RPMI8226 (cell line): ENCODE measurements at regions not wholly inside any gene's neighbourhood (a gene's known extent, or its start where the extent isn't known, plus 50 kb on each side); places are given as distances from the start of the nearest gene placed in this dataset.

ENCODE experiments used
- DNase-seq: peaks from one replicate; pipeline ENCODE4 v3.0.0-alpha.2; 2015

DNA sequence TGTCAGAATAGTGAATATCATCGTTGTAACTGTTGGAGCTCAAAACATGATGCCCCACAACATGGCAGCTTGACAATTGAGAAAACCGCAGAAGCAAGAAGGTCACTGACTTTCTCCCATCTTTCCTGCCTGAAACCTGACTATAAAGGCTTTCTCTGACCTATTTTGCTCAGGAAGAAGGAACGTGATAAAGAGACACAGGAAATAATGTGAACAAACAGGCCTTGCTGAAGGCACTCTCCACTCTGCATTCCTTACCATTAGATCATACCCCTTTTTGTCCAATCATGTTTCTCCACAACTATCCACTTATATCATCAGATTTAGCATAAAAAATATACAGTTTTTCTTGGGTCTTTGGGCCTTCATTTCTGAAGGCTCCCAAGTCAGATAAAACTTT lies 916.8 kb downstream of the METTL15 start:
- no peak for DNase-seq

DNA sequence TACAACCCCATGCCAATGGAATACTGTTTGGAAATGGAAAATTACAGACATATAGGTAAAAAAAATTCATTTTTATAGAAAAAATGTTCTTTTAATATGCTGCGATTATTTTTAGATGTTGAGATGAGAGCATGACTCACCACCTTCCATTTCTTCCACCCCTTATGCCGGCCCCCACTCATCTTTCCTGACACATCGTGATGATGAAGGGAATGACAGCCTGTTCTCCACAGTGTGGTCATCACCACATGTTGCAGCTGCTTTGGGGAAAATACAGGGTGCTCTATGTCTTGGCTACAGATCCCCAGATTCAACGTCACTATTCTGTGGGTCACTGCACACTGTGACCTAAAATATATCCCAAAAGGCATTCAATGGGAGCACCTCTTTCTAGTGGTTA lies 916.2 kb downstream of the METTL15 start:
- no peak for DNase-seq

DNA sequence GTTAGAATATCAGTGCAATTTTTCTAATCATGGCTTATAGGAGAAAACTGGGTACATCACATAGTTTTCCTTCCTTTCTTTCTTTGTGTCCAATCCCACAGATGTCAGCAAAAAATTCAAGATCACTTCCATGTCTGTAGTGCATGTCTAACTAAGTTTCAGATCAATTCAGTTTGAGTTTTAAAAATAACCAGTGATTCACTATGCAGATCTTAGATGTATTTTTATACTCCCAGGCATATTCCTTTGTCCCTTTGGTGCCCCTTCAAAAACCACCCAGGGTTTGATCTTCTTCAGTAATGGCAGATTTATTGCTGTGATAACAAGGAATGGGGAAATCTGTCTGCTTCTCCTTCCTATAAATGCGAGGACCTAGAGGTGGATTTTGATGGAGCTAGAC lies 915.6 kb downstream of the METTL15 start:
- no peak for DNase-seq

DNA sequence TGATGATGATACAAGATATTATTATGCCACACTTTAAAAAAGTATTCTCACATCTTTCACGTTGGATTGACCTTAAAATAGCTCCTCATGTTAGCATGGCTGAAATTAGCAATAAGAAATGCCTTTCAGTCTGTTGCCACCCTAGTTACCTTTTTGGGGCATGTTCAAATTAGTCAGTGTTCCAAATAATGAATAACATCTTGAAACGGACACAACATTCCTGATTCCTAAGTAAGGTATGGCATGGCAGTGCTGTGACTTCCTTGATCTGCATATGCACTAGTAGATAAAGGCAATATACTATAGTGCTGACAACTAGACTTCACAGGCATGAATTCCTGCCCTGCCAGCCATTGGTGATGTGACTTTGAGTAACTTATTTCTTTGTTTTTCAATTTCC lies 914.5 kb downstream of the METTL15 start:
- DNase-seq: no peak

DNA sequence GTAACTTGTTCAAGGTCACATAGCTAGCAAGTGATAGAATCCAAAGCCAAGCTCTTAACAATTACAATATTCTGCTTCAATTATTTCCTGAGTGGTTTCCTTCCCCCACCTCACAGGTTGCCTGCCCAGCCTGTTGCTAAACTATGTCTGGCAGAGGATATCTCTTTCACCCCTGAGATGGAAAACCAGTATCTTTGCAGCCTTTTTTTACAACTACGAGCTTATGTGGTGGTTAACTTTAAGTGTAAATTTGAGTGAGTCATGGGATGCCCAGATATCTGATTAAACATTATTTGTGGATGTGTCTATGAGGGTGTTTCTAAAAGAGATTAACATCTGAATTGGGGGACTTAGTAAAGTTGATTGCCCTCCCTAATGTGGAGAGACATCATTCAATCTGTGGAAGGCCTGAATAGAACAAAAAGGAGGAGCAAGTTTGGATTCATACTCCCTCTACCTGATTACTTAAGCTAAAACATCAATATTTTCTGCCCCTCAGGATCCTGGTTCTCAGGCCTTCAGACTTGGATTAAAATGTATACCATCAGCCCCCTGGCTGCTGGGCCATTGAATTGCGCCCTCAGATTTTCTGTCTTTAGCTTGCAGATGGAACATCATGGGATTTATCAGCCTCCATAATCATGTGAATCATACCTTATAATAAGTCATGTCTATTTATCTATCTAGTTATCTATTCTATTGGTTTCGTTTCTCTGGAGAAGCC lies 911.9 kb downstream of the METTL15 start:
- no peak for DNase-seq

DNA sequence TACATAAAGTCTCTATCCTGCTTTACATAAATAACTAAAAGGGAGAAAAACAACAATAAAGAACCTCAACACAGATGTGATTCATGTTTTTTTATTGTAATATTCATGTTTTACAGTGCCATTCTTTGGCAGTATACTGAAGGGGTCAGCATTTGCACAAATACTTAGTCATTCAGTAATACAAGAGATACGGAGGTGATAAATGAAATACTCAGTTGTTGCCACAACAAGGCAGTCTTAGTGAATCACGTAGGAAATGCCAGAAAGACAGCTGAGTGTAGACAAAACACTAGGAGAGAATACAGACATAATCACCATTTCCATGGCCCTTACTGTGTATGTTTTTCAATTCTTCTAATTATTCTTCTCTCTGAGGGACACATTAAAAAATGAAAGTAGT lies 910.4 kb downstream of the METTL15 start:
- no peak for DNase-seq

DNA sequence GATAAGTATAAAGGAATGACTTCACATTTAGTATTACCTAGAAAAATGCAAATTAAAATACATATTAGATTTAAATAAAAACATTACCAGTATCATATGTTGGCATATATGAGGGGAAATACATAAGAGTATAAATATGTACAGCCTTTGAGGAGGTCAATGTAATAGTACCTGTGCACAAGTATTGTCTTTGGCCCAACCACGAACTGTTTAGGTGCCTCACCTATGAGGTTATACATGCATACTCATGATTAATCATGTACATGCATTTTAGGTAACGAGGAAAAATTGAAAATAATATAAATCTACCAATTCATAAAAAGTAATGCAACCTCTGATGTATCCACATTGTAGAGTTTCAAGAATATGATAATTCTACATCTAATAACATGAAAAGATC lies 909.8 kb downstream of the METTL15 start:
- DNase-seq: no peak

DNA sequence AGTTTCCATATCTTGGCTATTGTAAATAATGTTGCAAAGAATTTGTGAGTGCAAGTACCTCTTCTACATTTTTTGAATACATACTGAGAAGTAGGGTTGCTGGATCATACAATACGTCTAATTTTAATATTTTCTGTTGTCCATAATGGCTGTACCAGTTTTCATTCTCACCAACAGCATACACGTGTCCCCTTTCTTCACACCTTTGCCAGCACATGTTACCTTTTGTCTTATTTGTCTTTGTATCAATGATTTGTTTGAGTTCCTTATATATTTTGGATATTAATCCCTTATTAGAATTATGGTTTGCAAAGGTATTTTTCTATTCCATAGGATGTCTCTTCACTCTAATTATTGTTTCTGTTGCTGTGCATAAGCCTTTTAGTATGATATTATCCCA lies 904.3 kb downstream of the METTL15 start:
- DNase-seq: no peak

DNA sequence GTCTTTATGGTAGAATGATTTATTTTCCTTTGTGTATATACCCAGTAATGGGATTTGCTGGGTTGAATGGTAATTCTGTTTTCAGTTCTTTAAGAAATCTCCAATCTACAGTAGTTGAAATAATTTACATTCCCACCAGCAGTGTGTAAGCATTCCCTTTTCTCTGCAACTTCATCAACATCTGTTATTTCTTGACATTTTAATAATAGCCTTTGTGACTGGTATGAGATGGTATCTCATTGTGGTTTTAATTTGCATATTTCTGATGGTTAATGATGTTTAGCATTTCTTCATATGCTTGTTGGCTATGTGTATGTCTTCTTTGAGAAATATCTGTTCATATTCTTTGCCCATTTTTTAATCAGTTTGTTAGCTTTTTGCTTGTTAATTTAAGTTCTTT lies 901.2 kb downstream of the METTL15 start:
- DNase-seq: no peak

DNA sequence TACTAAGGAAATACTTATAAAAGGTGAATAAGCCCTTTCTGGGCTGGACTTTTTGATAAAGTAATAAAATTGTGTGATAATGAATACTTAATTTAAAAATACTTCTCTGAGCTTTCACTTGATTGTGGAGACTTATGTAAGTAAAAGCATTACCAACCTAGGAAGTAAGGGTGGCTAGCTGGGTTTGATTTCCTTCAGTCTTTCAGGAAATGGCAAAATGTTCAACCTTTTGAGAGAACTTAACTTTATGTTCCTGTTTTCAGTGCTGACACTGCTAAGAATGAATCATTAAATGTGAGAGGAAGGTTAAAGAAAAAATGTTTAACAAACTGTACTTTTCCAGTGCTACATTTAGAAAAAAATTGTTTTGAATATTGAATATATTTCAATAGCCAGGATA lies 900.3 kb downstream of the METTL15 start:
- no peak for DNase-seq

DNA sequence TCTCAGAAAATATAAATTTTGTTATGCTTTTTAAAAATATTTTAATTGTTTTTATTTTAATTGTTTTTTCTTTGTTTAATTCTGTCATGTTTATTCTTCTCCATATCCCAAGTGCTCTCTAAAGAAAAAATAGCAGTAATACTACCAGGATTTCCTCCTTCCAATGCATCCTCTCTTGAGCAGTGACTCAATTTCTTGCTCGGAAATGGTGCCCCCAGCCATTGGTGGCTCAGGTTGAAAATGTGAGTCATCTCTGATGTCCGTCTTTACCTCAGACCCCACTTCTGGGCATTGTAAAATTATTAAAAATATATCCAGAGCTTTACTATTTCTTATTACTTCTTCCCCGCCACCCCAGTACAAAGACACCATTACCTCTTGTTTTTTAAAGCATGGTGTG lies 898.5 kb downstream of the METTL15 start:
- DNase-seq: no peak

DNA sequence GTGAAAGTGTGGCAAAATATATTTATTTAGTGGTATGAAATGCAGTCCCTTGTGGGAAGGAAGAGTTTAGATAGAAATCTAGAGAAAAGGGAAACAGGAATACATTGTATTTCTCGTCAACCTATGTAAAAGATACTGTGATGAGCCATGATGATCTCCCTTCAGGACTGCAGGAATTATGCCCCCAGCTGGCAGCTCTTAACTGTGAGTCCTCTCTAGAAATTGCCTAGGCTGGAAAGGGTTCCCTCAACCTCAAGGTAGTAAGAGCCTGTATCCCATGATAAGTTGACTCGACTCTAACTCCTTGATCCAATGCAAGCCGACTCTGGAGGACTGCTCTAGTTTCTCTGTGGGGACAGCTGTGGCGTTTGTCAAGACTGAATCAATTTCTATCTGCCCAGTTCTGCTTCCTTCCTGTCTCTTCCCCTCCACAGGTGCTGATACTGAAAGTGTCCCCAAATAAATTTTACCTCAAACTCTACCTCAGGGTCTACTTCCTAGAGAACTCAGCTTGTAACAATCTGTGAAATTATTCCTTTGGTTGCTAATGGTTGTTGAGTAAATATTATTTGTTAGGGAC lies 897.3 kb downstream of the METTL15 start:
- DNase-seq: no peak

DNA sequence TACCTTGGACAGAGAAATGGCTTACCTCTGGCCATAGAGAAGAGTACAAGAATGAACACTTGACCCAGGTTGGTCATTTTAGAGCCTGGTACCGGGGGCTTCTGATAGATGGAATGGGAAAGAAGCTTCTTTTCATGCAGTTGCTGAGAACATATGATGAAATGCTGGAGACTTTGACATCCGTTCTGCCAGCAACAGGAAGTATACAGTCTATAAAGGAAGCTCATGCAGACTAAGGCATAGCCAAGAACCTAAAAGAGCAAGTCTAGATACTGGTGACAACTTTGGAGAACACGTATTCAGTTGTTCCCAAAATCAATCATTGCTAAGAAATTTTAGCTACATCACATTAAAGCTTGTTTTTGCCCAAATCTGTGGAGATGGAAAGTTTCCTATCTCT lies 894.6 kb downstream of the METTL15 start:
- DNase-seq: no peak

DNA sequence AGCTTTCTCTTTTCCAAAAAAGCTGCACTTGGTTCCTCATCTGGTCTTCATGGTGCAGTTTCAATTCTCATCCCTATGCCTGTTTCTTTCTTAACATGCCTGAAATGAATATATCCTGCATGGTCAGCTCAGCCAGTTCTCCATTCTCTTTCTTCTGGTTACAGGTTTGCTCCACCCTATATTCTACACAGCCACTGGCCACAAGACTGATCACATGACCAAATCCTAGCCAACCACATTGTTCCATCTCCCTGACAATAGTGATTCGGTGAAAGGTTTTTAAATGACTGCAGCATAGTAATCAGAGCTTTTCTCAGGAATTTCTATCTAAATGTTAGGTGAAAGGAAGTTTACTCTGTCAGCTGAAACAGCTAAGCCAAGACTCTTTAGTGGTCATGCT lies 891.4 kb downstream of the METTL15 start:
- DNase-seq: no peak

DNA sequence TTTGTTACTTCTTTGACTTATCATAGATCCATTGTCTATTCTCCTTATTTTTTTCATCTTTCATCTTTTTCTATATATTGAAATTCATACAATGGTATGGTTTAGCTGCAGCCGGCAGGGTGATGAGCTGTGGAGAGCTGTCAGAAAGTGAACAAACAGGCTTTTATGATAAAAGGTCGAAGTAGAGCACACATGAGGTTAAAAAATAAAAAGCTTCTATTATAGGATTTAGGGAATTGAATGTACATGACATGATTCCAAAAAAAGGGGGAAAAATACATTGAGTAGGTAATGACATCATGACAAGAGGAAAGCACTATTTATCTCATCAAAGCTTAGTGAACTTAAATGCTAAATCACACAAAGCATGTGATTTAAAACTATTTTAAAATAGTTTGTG lies 884.8 kb downstream of the METTL15 start:
- no peak for DNase-seq

DNA sequence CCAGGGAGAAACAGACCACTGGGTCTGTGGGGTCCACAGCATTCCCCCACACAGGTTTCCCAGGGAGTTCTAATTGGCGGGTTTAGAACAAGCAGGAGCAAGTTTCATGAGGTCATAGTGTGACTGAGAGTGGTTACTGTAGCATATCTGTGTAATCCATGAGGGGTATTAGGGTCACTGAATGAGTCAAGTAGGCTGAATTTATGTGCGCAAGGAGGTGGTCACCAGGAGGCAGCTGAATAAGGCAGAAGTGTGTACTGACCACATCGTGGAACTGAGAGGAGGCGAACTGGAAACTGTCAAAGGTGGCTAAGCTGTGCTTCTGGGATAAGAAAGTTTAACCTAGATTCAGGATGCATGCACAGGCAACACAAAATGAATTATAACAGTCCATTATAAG lies 876.0 kb downstream of the METTL15 start:
- no peak for DNase-seq

DNA sequence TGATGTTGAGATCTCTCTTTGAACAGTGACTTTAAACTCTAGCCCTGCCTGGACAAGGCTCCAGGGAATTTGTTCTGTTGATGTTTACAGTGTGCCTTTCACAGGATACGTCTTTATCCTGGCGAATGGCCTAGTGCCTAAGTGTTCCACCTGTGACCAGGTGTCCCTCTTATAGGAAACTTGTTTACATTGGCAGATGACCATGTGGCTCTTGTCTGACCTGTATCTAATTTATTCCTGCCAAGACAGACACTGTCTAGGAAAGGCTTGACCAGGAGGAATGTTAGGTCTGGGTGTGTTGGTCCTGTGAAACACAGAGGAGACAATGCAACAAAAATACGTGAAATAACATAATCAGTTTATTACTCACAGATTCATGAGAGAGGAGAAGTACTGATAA lies 875.6 kb downstream of the METTL15 start:
- DNase-seq: no peak

DNA sequence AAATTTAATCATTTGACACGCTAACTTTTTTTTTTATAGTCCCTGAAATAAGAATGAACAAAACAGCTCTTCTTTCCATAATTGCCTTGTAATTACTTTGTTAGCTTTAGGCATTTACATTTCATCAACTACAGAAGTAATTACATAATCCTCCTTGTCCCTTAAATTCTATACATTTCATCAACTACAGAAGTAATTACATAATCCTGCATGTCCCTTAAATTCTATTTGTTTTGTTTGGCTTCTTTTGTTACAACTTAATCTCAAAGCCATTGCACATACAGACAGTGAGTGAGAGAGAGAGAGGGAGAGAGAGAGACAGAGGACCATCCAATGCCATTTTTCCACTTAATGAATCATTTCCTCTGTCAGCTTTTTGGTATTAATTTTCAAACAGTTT lies 873.2 kb downstream of the METTL15 start:
- no peak for DNase-seq

DNA sequence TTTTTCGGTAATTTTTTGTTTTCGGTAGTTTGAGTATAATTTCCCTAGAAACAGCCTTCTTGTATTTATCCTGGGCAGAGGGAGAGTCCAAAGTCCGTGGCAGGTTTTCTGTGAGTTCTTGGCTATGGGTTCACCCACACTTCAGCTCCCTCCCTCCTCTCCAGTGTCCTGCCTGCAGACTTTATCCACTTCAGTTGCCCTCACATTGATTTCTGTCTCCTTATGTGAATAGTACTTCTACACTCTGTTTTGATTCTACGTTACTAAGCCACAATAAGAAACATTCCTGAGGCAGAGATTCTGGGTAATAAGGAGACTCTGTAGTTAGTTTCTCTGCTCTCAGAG lies 868.6 kb downstream of the METTL15 start:
- no peak for DNase-seq

DNA sequence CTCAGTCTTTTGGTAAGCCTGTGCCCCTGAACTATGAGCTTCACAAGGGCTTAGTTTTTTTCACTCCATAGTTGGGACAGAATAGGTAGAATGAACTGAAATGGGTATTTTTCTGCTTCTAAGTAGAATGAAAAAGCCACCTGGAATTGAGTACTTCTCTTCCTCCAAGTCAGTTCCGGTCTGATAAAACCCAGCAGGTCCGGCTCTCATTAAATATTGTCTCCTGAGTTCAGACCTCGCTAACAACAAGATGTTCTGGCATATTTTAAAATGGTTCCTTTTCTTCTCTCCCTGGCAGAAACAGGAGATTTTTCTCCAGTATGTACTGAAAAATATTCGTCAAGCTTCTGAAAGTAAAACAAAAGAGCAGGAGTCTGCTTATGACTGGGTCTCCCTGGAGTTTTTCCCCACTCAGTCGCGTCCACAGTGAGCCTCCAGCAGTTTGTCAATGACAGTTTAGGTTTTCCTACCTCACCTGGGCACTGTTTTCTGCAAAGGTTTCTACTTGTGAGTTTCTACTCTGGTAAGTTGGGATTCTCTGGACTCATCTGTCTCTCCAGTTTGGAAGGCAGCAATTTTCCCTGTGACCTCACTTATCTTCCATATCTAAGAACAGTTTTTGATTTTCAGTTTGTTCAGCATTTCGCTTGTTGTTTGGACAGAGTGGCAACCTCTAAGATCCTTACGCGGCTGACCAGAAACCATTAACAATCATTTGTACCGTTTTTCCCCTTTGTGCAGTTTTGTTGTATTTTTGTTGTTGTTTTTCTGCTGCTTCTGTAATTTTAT lies 868.0 kb downstream of the METTL15 start:
- DNase-seq: no peak

DNA sequence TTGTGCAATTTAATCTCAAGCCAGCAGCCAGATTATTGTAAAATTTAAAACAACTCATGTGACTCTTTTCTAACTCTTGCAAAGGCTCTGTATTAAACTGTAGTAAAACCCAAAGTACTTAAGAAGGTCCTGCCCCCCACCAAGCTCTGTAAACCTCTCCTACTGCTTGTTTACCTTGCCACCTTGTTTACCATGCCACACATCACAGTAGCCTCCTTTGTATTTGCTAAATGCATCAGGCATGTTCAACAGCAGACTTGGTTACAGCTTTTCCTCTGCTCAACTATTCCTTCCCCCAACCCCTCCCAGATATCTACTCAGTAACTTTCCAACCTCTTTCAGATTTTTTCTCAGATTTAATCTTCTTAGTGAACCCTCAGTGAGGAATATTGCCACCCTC lies 861.6 kb downstream of the METTL15 start:
- no peak for DNase-seq

DNA sequence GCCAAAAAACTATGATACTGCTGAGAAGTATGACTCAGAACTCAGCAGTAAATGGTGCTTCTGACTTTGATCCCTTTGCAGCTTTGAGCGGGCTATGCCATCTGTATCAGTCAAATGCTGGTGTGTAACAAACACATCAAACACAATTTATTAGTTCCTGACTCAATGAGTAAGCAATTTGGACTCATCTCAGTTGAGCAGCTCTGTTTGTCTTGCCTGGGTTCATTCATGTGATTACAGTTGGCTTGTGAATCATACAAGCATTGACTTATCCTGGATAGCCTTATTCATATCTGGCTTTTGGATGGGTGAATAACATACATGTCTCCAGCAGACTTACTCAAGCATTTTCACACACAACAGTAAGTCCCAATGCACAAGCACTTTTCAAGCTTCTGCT lies 858.8 kb downstream of the METTL15 start:
- DNase-seq: no peak

DNA sequence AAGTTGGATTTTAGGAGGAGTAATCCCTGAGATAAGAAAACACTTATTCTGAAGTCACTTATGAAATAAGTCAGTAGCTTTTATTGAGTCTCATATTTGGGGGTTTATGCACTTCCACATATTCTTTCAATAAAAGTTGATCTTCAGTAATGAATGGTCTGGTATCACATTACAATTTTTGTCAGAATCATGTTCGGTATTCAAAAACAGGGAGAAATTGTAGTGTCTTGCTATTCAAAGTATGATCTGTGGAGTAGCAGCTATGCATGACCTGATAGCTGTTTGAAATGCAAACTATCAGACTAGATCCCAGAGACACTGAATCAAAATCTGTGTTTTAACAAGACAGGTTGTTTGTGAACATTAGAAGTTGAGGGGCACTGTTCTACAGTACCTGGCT lies 857.6 kb downstream of the METTL15 start:
- DNase-seq: no peak

DNA sequence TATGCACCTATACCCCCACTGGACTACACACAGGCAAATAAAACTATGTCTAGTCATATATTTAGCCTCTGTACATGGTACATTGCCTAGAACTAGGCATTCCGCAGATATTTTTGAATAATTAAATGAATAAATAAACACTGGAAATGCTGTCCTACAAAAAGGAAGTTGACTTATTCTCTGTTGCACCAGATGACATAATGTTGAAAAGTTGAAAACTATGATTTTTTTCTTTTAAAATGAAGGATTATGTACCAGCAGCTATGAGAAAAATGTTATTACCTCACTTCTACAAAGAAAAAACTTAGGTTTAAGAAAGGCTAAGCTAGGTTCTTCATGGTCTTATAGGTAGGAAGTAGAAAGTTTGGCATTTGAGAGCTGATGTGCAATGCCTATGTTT lies 856.6 kb downstream of the METTL15 start:
- no peak for DNase-seq

DNA sequence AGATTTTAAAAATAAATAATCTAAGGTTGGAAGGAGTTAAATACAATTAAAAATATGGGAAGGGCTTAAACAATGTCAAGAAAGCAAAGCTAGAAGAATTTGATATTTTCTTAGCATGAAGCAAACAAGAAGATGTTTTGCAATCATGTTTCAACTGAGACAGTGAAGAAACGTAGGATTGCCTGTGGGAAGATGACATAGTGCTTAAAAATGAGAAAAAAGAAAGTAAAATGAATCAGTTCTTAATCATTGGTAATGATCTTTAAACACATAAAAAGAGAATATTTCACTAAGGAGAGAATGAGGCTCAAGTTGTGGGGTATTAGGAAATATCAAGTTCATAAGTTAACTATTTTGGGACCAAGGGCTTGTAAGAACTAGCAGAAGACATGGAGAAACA lies 855.0 kb downstream of the METTL15 start:
- no peak for DNase-seq
